ENCODE measurements at regions not wholly inside any gene's neighbourhood (a gene's known extent, or its start where the extent isn't known, plus 50 kb on each side); places are given as distances from the start of the nearest gene placed in this dataset.

- TF ChIP-seq POLR2AphosphoS5 (IDR thresholded peaks at IDR 0.05) (no peak), POLR2A (IDR thresholded peaks at IDR 0.05; ENCODE audit: low read depth) (no peak), CTCF (IDR thresholded peaks at IDR 0.05) (no peak), EP300 (IDR thresholded peaks at IDR 0.05) (no peak)
- H3K27ac ChIP-seq (replicated peaks in 1 of 4): no peak overlapping the region
- H3K36me3 ChIP-seq: no peaks in the 10 kb centered on the region
- H3K9me3 ChIP-seq: no peaks in the 10 kb centered on the region
- WGBS: 61% methylated on average over 4 of the region's 4 CpGs
- no peak for DNase-seq (ENCODE audit: extremely low spot score)
- intact Hi-C loops (cut with DNase I): no loop called here
- H3K27me3 ChIP-seq: no peaks in the 10 kb centered on the region
- H3K4me1 ChIP-seq: no peaks in the 10 kb centered on the region
- no peak overlapping the region for H3K4me3 ChIP-seq
Observed at GRCh38 chr6:50959081-50959641, 140.5 kb downstream of the TFAP2B start.

- no peak overlapping the region for H3K4me3 ChIP-seq
- TF ChIP-seq POLR2AphosphoS5 (IDR thresholded peaks at IDR 0.05): no peak
- no peak for TF ChIP-seq POLR2A (IDR thresholded peaks at IDR 0.05; ENCODE audit: low read depth)
- TF ChIP-seq EP300 (IDR thresholded peaks at IDR 0.05): no peak
- no peak for TF ChIP-seq CTCF (IDR thresholded peaks at IDR 0.05)
Observed at GRCh38 chr6:50961611-50962010, 142.9 kb downstream of the TFAP2B start.

GRCh38 chr6:50962213-50962759 is 143.6 kb downstream of the TFAP2B start:
- no peak for DNase-seq (ENCODE audit: extremely low spot score)
- intact Hi-C loops (cut with DNase I): no loop called here
- H3K9me3 ChIP-seq: no peaks in the 10 kb centered on the region
- H3K27ac ChIP-seq (replicated peaks in 1 of 4): no peak overlapping the region
- H3K4me1 ChIP-seq: no peaks in the 10 kb centered on the region
- H3K4me3 ChIP-seq: no peak overlapping the region
- H3K27me3 ChIP-seq: no peaks in the 10 kb centered on the region
- H3K36me3 ChIP-seq: no peaks in the 10 kb centered on the region
- TF ChIP-seq EP300 (IDR thresholded peaks at IDR 0.05): no peak
- TF ChIP-seq POLR2AphosphoS5 (IDR thresholded peaks at IDR 0.05): no peak
- TF ChIP-seq POLR2A (IDR thresholded peaks at IDR 0.05; ENCODE audit: low read depth): no peak
- no peak for TF ChIP-seq CTCF (IDR thresholded peaks at IDR 0.05)

More at GRCh38 chr6:50961611-50962010, 142.9 kb downstream of the TFAP2B start:
- DNase-seq (ENCODE audit: extremely low spot score): no peak
- H3K27me3 ChIP-seq: no peaks in the 10 kb centered on the region
- no peak overlapping the region for H3K27ac ChIP-seq (replicated peaks in 1 of 4)
- no peaks in the 10 kb centered on the region for H3K4me1 ChIP-seq
- intact Hi-C loops (cut with DNase I): no loop called here
- H3K36me3 ChIP-seq: no peaks in the 10 kb centered on the region
- no peaks in the 10 kb centered on the region for H3K9me3 ChIP-seq

- intact Hi-C loops (cut with DNase I): no loop called here
- 92% methylated on average over 6 of the region's 6 CpGs for WGBS
Observed at GRCh38 chr6:50963952-50964351, 145.3 kb downstream of the TFAP2B start.

More at GRCh38 chr6:50963952-50964351, 145.3 kb downstream of the TFAP2B start:
- H3K27me3 ChIP-seq: no peaks in the 10 kb centered on the region
- no peaks in the 10 kb centered on the region for H3K9me3 ChIP-seq
- no peaks in the 10 kb centered on the region for H3K4me1 ChIP-seq
- DNase-seq (ENCODE audit: extremely low spot score): no peak
- no peak for TF ChIP-seq POLR2AphosphoS5 (IDR thresholded peaks at IDR 0.05)
- no peak for TF ChIP-seq POLR2A (IDR thresholded peaks at IDR 0.05; ENCODE audit: low read depth)
- TF ChIP-seq CTCF (IDR thresholded peaks at IDR 0.05): no peak
- no peak for TF ChIP-seq EP300 (IDR thresholded peaks at IDR 0.05)
- no peaks in the 10 kb centered on the region for H3K36me3 ChIP-seq
- no peak overlapping the region for H3K4me3 ChIP-seq
- no peak overlapping the region for H3K27ac ChIP-seq (replicated peaks in 1 of 4)
